Liver (tissue), 3 donors: ENCODE measurements at regions not wholly inside any gene's neighbourhood (a gene's known extent, or its start where the extent isn't known, plus 50 kb on each side); places are given as distances from the start of the nearest gene placed in this dataset.

ENCODE experiments used
- EGR1 ChIP-seq, 2 donors: IDR thresholded peaks; 2 replicates each; pipeline ENCODE4 v1.6.1; 2016 to 2018; ENCODE audit warnings: antibody characterized with exemption in 2 of 2, low read depth in 2 of 2
- JUND ChIP-seq, 2 donors: IDR thresholded peaks; 2 replicates each; pipeline ENCODE4 v1.6.1; 2016; ENCODE audit warnings: antibody characterized with exemption in 2 of 2
- RAD21 ChIP-seq, 2 donors: IDR thresholded peaks; 2 replicates each; pipeline ENCODE4 v1.6.1; 2016; ENCODE audit warnings: antibody characterized with exemption in 2 of 2, mild to moderate bottlenecking in 2 of 2
- RXRA ChIP-seq, 2 donors: IDR thresholded peaks; 2 replicates each; pipeline ENCODE4 v1.6.1; 2017 to 2018; ENCODE audit warnings: antibody characterized with exemption in 2 of 2, mild to moderate bottlenecking in 1 of 2
- SP1 ChIP-seq: IDR thresholded peaks from 2 replicates; pipeline ENCODE4 v1.6.1; 2018; ENCODE audit warnings: antibody characterized with exemption, mild to moderate bottlenecking
- TAF1 ChIP-seq: conservative IDR thresholded peaks from 2 replicates; pipeline ENCODE4 v1.6.1; 2016; ENCODE audit warnings: antibody characterized with exemption, mild to moderate bottlenecking
- TF ChIP-seq, protein P1 (sequence below): fragments of 150-350 bp; IDR thresholded peaks from 2 replicates; pipeline ENCODE4 v1.5.1; 2017; ENCODE audit warnings: improper control_type of control experiment, low read depth, low read length; ENCODE audit not compliant: missing input control
- TF ChIP-seq, protein P2 (sequence below): IDR thresholded peaks from 2 replicates; pipeline ENCODE4 v1.6.1; 2016; ENCODE audit warnings: antibody characterized with exemption
- TF ChIP-seq, protein P3 (sequence below): IDR thresholded peaks from 2 replicates; pipeline ENCODE4 v1.6.1; 2016; ENCODE audit warnings: antibody characterized with exemption, mild to moderate bottlenecking
- TF ChIP-seq, protein P4 (sequence below): IDR thresholded peaks from 2 replicates; pipeline ENCODE4 v1.6.1; 2016; ENCODE audit warnings: antibody characterized with exemption
- TF ChIP-seq, protein P5 (sequence below): IDR thresholded peaks from 2 replicates; pipeline ENCODE4 v1.6.1; 2016; ENCODE audit warnings: antibody characterized with exemption
- donor health status: healthy.
- donor health status: healthy.

DNA sequence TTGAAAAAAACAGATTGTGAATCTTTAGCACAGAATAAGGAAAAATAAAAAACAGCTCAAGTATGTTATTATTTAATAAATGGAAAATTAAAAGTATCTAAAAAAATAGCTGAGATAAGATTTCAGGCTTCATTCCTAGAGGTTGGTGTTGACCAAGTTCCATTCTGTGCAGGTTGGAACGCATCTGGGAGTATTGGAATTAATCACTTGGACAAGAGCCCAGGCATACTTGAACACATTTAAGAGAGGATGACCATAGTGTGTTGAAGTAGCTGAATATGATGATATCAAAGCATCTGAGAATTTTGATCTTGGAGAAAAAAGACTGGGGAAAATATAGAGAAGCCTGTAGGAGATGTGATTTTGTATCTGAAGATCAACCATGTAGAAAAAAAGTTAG, 54.6 kb upstream of the VCX start:
- TF ChIP-seq RAD21 (IDR thresholded peaks at IDR 0.05) (no peak), RXRA (IDR thresholded peaks at IDR 0.05) (no peak), EGR1 (IDR thresholded peaks at IDR 0.05; ENCODE audit: low read depth in 2 of 2) (no peak), TAF1 (no peak), JUND (IDR thresholded peaks at IDR 0.05) (no peak), SP1 (no peak)
- TF ChIP-seq, protein P1, sequence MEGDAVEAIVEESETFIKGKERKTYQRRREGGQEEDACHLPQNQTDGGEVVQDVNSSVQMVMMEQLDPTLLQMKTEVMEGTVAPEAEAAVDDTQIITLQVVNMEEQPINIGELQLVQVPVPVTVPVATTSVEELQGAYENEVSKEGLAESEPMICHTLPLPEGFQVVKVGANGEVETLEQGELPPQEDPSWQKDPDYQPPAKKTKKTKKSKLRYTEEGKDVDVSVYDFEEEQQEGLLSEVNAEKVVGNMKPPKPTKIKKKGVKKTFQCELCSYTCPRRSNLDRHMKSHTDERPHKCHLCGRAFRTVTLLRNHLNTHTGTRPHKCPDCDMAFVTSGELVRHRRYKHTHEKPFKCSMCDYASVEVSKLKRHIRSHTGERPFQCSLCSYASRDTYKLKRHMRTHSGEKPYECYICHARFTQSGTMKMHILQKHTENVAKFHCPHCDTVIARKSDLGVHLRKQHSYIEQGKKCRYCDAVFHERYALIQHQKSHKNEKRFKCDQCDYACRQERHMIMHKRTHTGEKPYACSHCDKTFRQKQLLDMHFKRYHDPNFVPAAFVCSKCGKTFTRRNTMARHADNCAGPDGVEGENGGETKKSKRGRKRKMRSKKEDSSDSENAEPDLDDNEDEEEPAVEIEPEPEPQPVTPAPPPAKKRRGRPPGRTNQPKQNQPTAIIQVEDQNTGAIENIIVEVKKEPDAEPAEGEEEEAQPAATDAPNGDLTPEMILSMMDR, result no peak
- TF ChIP-seq, protein P2, sequence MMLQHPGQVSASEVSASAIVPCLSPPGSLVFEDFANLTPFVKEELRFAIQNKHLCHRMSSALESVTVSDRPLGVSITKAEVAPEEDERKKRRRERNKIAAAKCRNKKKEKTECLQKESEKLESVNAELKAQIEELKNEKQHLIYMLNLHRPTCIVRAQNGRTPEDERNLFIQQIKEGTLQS, result no peak
- TF ChIP-seq, protein P3, sequence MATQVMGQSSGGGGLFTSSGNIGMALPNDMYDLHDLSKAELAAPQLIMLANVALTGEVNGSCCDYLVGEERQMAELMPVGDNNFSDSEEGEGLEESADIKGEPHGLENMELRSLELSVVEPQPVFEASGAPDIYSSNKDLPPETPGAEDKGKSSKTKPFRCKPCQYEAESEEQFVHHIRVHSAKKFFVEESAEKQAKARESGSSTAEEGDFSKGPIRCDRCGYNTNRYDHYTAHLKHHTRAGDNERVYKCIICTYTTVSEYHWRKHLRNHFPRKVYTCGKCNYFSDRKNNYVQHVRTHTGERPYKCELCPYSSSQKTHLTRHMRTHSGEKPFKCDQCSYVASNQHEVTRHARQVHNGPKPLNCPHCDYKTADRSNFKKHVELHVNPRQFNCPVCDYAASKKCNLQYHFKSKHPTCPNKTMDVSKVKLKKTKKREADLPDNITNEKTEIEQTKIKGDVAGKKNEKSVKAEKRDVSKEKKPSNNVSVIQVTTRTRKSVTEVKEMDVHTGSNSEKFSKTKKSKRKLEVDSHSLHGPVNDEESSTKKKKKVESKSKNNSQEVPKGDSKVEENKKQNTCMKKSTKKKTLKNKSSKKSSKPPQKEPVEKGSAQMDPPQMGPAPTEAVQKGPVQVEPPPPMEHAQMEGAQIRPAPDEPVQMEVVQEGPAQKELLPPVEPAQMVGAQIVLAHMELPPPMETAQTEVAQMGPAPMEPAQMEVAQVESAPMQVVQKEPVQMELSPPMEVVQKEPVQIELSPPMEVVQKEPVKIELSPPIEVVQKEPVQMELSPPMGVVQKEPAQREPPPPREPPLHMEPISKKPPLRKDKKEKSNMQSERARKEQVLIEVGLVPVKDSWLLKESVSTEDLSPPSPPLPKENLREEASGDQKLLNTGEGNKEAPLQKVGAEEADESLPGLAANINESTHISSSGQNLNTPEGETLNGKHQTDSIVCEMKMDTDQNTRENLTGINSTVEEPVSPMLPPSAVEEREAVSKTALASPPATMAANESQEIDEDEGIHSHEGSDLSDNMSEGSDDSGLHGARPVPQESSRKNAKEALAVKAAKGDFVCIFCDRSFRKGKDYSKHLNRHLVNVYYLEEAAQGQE, result no peak
- TF ChIP-seq, protein P4, sequence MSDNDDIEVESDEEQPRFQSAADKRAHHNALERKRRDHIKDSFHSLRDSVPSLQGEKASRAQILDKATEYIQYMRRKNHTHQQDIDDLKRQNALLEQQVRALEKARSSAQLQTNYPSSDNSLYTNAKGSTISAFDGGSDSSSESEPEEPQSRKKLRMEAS, result no peak
- TF ChIP-seq, protein P5, sequence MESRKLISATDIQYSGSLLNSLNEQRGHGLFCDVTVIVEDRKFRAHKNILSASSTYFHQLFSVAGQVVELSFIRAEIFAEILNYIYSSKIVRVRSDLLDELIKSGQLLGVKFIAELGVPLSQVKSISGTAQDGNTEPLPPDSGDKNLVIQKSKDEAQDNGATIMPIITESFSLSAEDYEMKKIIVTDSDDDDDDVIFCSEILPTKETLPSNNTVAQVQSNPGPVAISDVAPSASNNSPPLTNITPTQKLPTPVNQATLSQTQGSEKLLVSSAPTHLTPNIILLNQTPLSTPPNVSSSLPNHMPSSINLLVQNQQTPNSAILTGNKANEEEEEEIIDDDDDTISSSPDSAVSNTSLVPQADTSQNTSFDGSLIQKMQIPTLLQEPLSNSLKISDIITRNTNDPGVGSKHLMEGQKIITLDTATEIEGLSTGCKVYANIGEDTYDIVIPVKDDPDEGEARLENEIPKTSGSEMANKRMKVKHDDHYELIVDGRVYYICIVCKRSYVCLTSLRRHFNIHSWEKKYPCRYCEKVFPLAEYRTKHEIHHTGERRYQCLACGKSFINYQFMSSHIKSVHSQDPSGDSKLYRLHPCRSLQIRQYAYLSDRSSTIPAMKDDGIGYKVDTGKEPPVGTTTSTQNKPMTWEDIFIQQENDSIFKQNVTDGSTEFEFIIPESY, result no peak
